Lung (tissue), 11 donors: ENCODE measurements at regions not wholly inside any gene's neighbourhood (a gene's known extent, or its start where the extent isn't known, plus 50 kb on each side); places are given as distances from the start of the nearest gene placed in this dataset.

Experiments
- ATAC-seq: fragments of 200-7000 bp; cut with Tn5 transposase; one replicate; pipeline ENCODE4 v1.9.1; 2020; ENCODE audit warnings: moderate number of reproducible peaks; ENCODE audit not compliant: insufficient read depth, low FRiP score
- DNase-seq, 3 donors: peaks; one replicate each; pipeline ENCODE4 v3.0.0-alpha.2; 2013 to 2017
- H3K27ac ChIP-seq, 2 donors: one replicate each; pipeline ENCODE4 v1.5.1; 2013; ENCODE audit warnings: mild to moderate bottlenecking in 2 of 2, moderate library complexity in 2 of 2, control low read depth in 1 of 2, inconsistent platforms in 1 of 2, low read depth in 1 of 2, low read length in 1 of 2
- H3K27me3 ChIP-seq, 3 donors: one replicate each; pipeline ENCODE4 v1.5.1; 2013; ENCODE audit warnings: low read length in 2 of 3; ENCODE audit not compliant: control insufficient read depth in 3 of 3, insufficient read depth in 3 of 3
- H3K36me3 ChIP-seq, 4 donors: one replicate each; pipeline ENCODE4 v1.5.1; 2013; ENCODE audit warnings: low read length in 4 of 4, mild to moderate bottlenecking in 1 of 4, moderate library complexity in 1 of 4; ENCODE audit not compliant: control insufficient read depth in 4 of 4, insufficient read depth in 4 of 4
- H3K4me1 ChIP-seq, 5 donors: one replicate each; pipeline ENCODE4 v1.5.1; 2013; ENCODE audit warnings: low read length in 5 of 5, mild to moderate bottlenecking in 2 of 5, moderate library complexity in 1 of 5; ENCODE audit not compliant: control insufficient read depth in 5 of 5, insufficient read depth in 5 of 5
- H3K4me3 ChIP-seq: one replicate; pipeline ENCODE4 v1.5.1; 2013; ENCODE audit warnings: mild to moderate bottlenecking, control low read depth, moderate library complexity
- H3K9ac ChIP-seq, 2 donors: one replicate each; pipeline ENCODE4 v1.5.1; 2013; ENCODE audit warnings: low read length in 2 of 2, control low read depth in 1 of 2; ENCODE audit not compliant: insufficient read depth in 1 of 2
- H3K9me3 ChIP-seq, 4 donors: one replicate each; pipeline ENCODE4 v1.5.1; 2013; ENCODE audit warnings: low read length in 3 of 4, mild to moderate bottlenecking in 1 of 4, moderate library complexity in 1 of 4; ENCODE audit not compliant: control insufficient read depth in 4 of 4, insufficient read depth in 3 of 4
- WGBS, 2 donors: extraction: QIAGEN DNeasy Blood & Tissue Kit; methylation state at CpG; one replicate each; pipeline ENCODE4 v1.1.7; 2013; 5-methylcytosine and 5-hydroxymethylcytosine counted together
- TF ChIP-seq, protein P1 (sequence below): IDR thresholded peaks from 2 replicates; pipeline ENCODE4 v1.5.1; 2012; ENCODE audit warnings: mild to moderate bottlenecking; ENCODE audit errors: control extremely low read depth, extremely low read depth
- donor health status: control.
- donor health status: control.
- donor health status: Bipolar disorder and iron deficiency.
- donor health status: healthy.
- donor health status: DM: yes; HTN: yes; CAD: no.

DNA sequence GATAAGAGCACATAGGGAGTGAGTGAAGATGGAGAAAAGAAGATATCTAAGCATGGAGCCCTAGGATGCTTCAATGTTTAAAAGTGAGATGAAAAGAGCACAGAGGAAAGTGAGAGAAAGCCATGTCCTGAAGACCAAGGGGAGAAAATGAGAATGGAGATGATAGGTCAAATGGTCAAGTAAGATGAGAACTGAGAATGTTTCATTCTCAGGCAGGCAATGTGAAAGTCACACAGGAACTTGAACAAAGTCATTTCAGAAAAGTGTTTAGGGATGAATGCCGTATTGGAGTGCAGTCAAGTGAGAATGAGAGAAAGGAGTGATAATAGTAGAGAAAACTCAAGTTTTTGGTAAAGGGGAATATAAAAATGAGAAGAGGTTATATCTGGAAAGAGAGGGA lies 148.7 kb upstream of the PTCHD1 start:
- TF ChIP-seq, protein P1, sequence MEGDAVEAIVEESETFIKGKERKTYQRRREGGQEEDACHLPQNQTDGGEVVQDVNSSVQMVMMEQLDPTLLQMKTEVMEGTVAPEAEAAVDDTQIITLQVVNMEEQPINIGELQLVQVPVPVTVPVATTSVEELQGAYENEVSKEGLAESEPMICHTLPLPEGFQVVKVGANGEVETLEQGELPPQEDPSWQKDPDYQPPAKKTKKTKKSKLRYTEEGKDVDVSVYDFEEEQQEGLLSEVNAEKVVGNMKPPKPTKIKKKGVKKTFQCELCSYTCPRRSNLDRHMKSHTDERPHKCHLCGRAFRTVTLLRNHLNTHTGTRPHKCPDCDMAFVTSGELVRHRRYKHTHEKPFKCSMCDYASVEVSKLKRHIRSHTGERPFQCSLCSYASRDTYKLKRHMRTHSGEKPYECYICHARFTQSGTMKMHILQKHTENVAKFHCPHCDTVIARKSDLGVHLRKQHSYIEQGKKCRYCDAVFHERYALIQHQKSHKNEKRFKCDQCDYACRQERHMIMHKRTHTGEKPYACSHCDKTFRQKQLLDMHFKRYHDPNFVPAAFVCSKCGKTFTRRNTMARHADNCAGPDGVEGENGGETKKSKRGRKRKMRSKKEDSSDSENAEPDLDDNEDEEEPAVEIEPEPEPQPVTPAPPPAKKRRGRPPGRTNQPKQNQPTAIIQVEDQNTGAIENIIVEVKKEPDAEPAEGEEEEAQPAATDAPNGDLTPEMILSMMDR: no peak
- 73 to 83% methylated on average over 1 of the region's 1 CpG for WGBS, 2 donors
- Histone ChIP-seq H3K9ac (no peak overlapping the region), H3K36me3 (no peaks in the 10 kb centered on the region), H3K27me3 (peaks cover 0 to 2% (median 0%) of the 10 kb centered on the region in 3 donors), H3K4me1 (no peaks in the 10 kb centered on the region), H3K4me3 (no peak overlapping the region), H3K9me3 (no peaks in the 10 kb centered on the region), H3K27ac (no peak overlapping the region)
- no peak for ATAC-seq
- peak in 1 of 3 donors; percentile 8 for DNase-seq

DNA sequence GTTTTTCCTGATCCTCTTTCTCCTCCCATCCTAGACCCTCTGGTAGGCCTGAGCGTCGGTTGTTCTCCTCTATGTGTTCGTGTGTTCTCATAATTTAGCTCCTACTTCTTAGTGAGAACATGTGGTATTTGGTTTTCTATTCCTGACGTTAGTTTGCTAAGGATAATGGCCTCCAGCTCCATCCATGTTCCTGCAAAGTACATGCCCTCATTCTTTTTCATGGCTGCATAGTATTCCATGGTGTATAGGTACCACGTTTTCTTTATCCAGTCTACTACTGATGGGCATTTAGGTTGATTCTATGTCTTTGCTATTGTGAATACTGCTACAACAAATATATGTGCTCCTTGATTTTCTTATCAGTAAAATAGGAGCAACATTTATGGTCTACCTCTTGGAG lies 146.8 kb upstream of the PTCHD1 start:
- H3K27ac ChIP-seq: no peak overlapping the region
- H3K9me3 ChIP-seq: no peaks in the 10 kb centered on the region
- WGBS, 2 donors: 87 to 90% methylated on average over 5 of the region's 5 CpGs
- TF ChIP-seq, protein P1: no peak
- DNase-seq: no peak
- H3K9ac ChIP-seq: no peak overlapping the region
- H3K27me3 ChIP-seq: peaks cover 0 to 2% (median 0%) of the 10 kb centered on the region in 3 donors
- no peak overlapping the region for H3K4me3 ChIP-seq
- ATAC-seq: no peak
- H3K36me3 ChIP-seq: no peaks in the 10 kb centered on the region
- H3K4me1 ChIP-seq: no peaks in the 10 kb centered on the region

DNA sequence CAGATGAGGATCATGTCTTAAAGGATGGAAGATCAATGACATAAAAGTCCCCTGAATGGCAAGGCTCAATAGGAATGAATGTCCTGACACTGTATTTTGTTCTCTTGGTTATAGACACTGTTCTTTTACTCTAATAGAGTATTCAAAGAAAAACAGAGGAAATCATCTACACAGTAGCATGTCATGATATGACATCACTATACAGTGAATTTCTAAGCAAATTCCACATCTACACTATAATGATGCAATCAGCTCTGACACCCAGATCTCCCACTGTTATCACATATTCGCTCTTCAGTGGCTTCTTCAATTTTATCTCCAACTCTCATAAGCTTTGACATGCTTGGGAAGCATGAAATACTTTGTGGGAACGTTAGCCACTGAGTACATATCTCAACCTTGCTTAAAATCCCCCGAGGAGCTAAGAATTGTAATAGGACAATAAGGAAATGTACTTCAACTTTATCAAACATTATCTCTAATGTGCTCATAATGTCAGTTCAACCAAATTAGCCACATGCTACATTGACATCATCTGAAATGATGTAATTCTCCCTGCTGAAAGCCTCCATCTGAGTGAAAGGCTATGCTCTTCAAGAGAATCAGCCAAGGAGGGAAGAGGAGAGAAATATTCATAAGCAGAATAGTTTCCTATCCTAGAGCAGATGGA lies 139.6 kb upstream of the PTCHD1 start:
- Histone ChIP-seq H3K4me3 (no peak overlapping the region), H3K9ac (no peak overlapping the region), H3K27me3 (no peaks in the 10 kb centered on the region), H3K4me1 (no peaks in the 10 kb centered on the region), H3K27ac (no peak overlapping the region), H3K9me3 (no peaks in the 10 kb centered on the region), H3K36me3 (no peaks in the 10 kb centered on the region)
- WGBS, 2 donors: 54 to 80% methylated on average over 3 of the region's 3 CpGs
- ATAC-seq: no peak
- TF ChIP-seq, protein P1: no peak
- no peak for DNase-seq

DNA sequence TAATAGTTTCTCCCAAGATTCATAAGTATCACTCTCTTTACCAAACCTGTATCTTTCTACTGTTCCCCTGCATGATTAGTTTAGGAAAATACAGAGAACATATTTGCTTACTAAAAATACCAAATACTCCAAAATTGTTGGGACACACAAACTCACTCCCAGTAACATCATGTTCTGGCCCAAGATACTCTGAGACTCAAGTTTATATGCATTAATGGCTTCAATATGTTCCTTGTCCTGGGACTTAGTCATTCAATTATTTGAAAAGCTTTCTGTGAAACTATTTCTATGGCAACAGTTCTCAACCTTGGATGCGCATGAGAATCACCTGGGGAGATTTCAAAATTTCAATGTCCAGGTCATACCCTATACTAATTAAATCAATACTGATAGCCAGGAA lies 138.9 kb upstream of the PTCHD1 start:
- Histone ChIP-seq H3K27me3 (no peaks in the 10 kb centered on the region), H3K36me3 (no peaks in the 10 kb centered on the region), H3K4me1 (no peaks in the 10 kb centered on the region), H3K9ac (no peak overlapping the region), H3K27ac (no peak overlapping the region), H3K4me3 (no peak overlapping the region), H3K9me3 (no peaks in the 10 kb centered on the region)
- ATAC-seq: no peak
- no peak for DNase-seq
- TF ChIP-seq, protein P1: no peak
- WGBS, 2 donors: 96 to 100% methylated on average over 1 of the region's 1 CpG
